C4-2B (cell line): ENCODE measurements at regions not wholly inside any gene's neighbourhood (a gene's known extent, or its start where the extent isn't known, plus 50 kb on each side); places are given as distances from the start of the nearest gene placed in this dataset.

Experiments
- CTCF ChIP-seq: fragments of 450-650 bp; conservative IDR thresholded peaks from 2 replicates; pipeline ENCODE4 v1.5.1; 2017; ENCODE audit warnings: mild to moderate bottlenecking
- ZFX ChIP-seq: fragments of 450-650 bp; IDR thresholded peaks from 2 replicates; pipeline ENCODE4 v1.6.1; 2017

DNA sequence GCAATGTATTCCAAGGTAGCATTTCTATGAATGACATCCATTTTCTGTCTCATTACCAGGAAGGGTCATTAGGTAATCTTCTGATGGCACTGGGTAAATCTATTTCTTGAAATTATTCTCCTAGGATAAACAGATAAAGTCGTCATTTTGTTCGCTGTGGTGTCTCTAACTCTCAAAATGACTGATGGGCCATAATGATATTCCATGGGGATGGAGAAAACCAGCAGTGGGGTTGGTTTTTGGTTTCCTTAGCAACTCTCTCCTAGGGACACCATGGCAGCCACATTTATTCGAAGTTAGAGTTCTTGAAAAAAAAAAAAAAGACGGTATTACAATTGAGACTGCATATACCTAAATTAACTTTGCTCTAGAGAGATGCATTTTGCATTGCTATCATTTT lies 231.3 kb upstream of the SLCO3A1 start:
- TF ChIP-seq CTCF: no peak
- TF ChIP-seq ZFX: no peak
